GM12875 (cell line): ENCODE measurements at regions not wholly inside any gene's neighbourhood (a gene's known extent, or its start where the extent isn't known, plus 50 kb on each side); places are given as distances from the start of the nearest gene placed in this dataset.

Experiments
- H3K4me3 ChIP-seq: one replicate; pipeline ENCODE4 v1.5.1; 2011; ENCODE audit warnings: low read depth, low read length, control low read depth
- CTCF ChIP-seq: IDR thresholded peaks from 2 replicates; pipeline ENCODE4 v1.5.1; 2011; ENCODE audit warnings: low read depth, mild to moderate bottlenecking, control low read depth, inconsistent platforms, low read length, moderate library complexity, borderline replicate concordance; ENCODE audit not compliant: insufficient read depth

GRCh38 chr6:120262354-120262753 lies 912.8 kb upstream of the MAN1A1 start:
- no peak overlapping the region for H3K4me3 ChIP-seq
- TF ChIP-seq CTCF: no peak

GRCh38 chr6:120260636-120261035 lies 911.1 kb upstream of the MAN1A1 start:
- TF ChIP-seq CTCF: no peak
- H3K4me3 ChIP-seq: no peak overlapping the region

- H3K4me3 ChIP-seq: no peak overlapping the region
- TF ChIP-seq CTCF: no peak
Measured at GRCh38 chr6:120254651-120255050, 905.1 kb upstream of the MAN1A1 start.

GRCh38 chr6:120248451-120248850 lies 898.9 kb upstream of the MAN1A1 start:
- no peak overlapping the region for H3K4me3 ChIP-seq
- TF ChIP-seq CTCF: no peak

- no peak overlapping the region for H3K4me3 ChIP-seq
- TF ChIP-seq CTCF: no peak
Measured at GRCh38 chr6:120237221-120237620, 887.7 kb upstream of the MAN1A1 start.

- H3K4me3 ChIP-seq: no peak overlapping the region
- TF ChIP-seq CTCF: no peak
Measured at GRCh38 chr6:120230008-120230407, 880.4 kb upstream of the MAN1A1 start.

GRCh38 chr6:120228297-120228696 lies 878.7 kb upstream of the MAN1A1 start:
- H3K4me3 ChIP-seq: no peak overlapping the region
- no peak for TF ChIP-seq CTCF
